Duodenal mucosa (tissue), 2 donors: ENCODE measurements at regions not wholly inside any gene's neighbourhood (a gene's known extent, or its start where the extent isn't known, plus 50 kb on each side); places are given as distances from the start of the nearest gene placed in this dataset.

Experiments used
- H3K27ac ChIP-seq: one replicate; pipeline ENCODE4 v1.7.0; 2013; ENCODE audit warnings: low read depth, low read length
- H3K27me3 ChIP-seq, 2 donors: one replicate each; pipeline ENCODE4 v1.7.0; 2013; ENCODE audit warnings: low read length in 2 of 2, control low read depth in 1 of 2; ENCODE audit not compliant: insufficient read depth in 2 of 2, control insufficient read depth in 1 of 2
- H3K36me3 ChIP-seq, 2 donors: one replicate each; pipeline ENCODE4 v1.7.0; 2013; ENCODE audit warnings: low read length in 2 of 2, control low read depth in 1 of 2; ENCODE audit not compliant: insufficient read depth in 2 of 2, control insufficient read depth in 1 of 2
- H3K4me1 ChIP-seq, 2 donors: one replicate each; pipeline ENCODE4 v1.7.0; 2013; ENCODE audit warnings: low read length in 2 of 2, control low read depth in 1 of 2; ENCODE audit not compliant: insufficient read depth in 2 of 2, control insufficient read depth in 1 of 2
- H3K4me3 ChIP-seq, 2 donors: one replicate each; pipeline ENCODE4 v1.7.0; 2013; ENCODE audit warnings: low read length in 2 of 2, low read depth in 1 of 2
- H3K9ac ChIP-seq, 2 donors: one replicate each; pipeline ENCODE4 v1.7.0; 2013; ENCODE audit warnings: low read length in 2 of 2, low read depth in 1 of 2
- H3K9me3 ChIP-seq, 2 donors: one replicate each; pipeline ENCODE4 v1.7.0; 2013; ENCODE audit warnings: low read length in 2 of 2, control low read depth in 1 of 2; ENCODE audit not compliant: control insufficient read depth in 1 of 2

DNA sequence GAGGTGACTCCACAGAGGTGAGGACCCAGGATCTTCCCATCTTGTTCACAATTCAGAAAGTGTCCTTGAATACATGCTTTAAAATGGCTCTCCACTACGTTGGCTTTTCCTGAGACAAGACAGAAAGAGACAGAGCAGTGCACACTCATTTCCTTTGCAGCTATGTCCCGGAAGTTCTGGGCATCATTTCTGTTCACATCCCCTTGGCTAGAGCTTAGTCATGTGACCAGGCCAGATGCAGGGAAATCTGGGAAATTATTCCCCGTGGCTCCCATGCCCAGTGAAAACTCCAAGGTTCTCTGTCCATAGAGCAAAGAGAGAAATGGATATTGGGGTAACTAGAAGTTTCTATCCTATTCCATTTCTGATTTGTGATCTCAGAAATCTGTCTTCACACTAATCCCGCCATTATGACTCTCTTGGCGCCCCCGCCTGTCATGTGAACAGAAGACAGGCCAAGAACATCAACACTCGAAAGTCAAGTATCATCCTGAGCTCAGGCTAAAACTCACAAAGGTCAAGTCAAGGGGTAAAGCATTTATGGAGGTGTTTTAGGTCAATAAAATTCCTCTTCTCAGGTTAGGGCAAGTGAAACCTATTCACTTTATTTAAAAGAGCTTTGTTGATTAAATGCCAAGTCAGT, 251.4 kb upstream of the HABP2 start:
- Histone ChIP-seq H3K9me3 (no peaks in the 10 kb centered on the region), H3K27me3 (no peaks in the 10 kb centered on the region), H3K4me1 (no peaks in the 10 kb centered on the region), H3K4me3 (no peak overlapping the region), H3K9ac (no peak overlapping the region), H3K27ac (no peak overlapping the region), H3K36me3 (no peaks in the 10 kb centered on the region)

DNA sequence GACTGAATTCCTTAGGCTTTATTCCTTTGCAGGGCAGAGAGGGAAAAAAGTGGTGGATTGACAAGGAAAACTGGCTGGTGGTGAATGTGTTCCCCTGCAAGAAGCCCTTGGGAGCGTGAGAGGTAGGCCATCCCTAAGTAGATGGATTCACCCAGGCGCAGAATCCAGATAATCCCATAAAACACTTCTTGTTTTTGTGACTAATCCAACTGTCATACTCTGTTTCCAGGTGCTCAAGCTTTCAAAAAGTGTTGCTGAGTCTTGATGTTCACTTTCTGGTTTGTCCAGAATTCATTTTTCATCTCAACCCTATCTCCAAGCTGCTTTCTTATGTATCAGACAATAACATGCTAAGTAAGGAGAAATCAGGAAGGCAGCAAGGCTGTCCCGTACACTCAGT, 250.8 kb upstream of the HABP2 start:
- H3K27me3 ChIP-seq: no peaks in the 10 kb centered on the region
- H3K36me3 ChIP-seq: no peaks in the 10 kb centered on the region
- no peaks in the 10 kb centered on the region for H3K4me1 ChIP-seq
- H3K27ac ChIP-seq: no peak overlapping the region
- H3K4me3 ChIP-seq: no peak overlapping the region
- no peak overlapping the region for H3K9ac ChIP-seq
- H3K9me3 ChIP-seq: no peaks in the 10 kb centered on the region

DNA sequence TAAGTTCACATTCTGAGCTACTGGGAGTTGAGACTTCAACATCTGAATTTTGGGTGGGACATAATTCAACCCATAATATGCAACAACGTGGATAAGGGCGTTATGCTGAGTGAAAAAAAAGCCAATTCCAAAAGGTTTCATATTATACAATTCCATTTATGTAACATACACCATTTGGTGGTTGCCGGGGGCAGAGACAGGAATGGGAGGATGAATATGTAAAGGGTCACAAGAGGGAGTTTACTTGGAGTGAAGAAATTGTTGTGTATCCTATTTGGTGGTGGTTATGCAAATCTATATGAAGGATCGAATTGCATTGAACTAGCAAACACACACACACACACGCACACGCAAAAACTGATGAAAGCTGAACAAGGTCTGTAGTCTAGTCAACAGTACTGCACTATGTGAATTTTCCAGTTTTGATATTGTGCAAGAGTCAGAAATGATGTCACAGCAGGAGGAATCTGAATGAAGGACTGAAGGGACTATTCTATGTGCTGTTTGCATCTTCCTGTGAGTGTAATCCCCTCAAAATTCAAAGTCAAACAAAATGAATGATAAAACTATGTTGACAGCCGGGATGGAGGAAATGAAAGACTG, 249.2 kb upstream of the HABP2 start:
- no peaks in the 10 kb centered on the region for H3K27me3 ChIP-seq

DNA sequence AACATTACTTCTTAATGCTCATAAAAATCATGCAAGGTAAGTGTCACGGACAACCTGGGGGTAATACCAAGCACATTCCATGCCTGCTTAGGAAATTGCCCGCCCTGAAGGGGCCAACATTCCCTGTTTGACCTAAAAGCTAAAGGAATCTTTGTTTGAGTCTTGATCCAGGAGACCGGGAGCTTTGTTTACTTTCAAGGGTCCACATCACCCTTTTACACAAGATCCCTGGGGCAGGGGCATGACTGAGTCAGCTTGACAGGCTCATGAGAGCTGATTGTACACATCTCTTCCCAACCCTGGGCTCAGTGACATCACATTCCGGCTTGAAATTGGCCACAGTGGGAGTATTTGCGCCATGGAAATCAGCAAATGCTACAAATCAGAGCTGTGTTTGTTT, 248.1 kb upstream of the HABP2 start:
- H3K4me3 ChIP-seq: no peak overlapping the region
- H3K9me3 ChIP-seq: no peaks in the 10 kb centered on the region
- no peaks in the 10 kb centered on the region for H3K36me3 ChIP-seq
- no peak overlapping the region for H3K9ac ChIP-seq
- H3K27ac ChIP-seq: no peak overlapping the region
- no peaks in the 10 kb centered on the region for H3K4me1 ChIP-seq
- no peaks in the 10 kb centered on the region for H3K27me3 ChIP-seq

More for the DNA sequence above, 249.2 kb upstream of the HABP2 start:
- Histone ChIP-seq H3K4me1 (no peaks in the 10 kb centered on the region), H3K27ac (no peak overlapping the region), H3K9me3 (no peaks in the 10 kb centered on the region), H3K4me3 (no peak overlapping the region), H3K9ac (no peak overlapping the region), H3K36me3 (no peaks in the 10 kb centered on the region)

DNA sequence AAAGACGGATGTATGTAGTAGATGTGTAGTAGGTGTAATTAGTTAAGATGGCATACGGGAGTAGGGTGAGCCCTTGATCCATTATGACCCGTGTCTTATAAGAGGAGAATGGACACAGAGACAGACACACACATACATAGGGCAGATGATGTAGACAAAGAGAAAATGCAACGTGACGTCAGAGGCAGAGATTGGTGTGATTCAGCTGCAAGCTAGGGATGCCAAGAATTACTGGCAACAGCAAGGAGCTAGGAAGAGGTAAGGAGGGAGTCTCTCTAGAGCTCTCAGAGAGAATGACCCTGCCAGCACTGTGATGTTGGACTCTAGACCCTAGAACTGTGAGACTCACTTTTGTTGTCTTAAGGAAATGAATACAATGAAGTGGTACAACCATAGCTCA, 247.0 kb upstream of the HABP2 start:
- Histone ChIP-seq H3K36me3 (no peaks in the 10 kb centered on the region), H3K4me1 (no peaks in the 10 kb centered on the region), H3K27ac (no peak overlapping the region), H3K9me3 (no peaks in the 10 kb centered on the region), H3K27me3 (no peaks in the 10 kb centered on the region), H3K9ac (no peak overlapping the region), H3K4me3 (no peak overlapping the region)

DNA sequence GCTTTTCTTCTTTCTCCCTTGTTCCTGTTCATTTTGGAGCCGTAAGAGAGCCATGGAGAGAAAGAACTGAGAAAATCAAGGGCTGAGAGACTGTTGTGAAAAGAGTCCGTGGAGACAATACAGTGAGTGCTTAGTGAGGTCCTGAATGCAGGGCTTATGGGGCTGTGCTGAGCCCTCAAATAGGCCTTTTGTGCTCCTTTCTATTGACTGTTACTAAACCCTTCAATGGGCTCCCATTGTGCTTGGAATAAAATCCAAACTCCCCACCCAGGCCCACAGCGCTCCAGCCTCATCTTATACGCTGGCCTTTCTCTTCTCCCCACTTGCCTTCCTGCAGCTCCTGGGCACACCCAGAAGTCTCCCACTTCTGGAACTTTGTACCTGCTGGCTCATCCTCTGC, 243.1 kb upstream of the HABP2 start:
- no peaks in the 10 kb centered on the region for H3K27me3 ChIP-seq
- no peaks in the 10 kb centered on the region for H3K9me3 ChIP-seq
- H3K4me3 ChIP-seq: no peak overlapping the region
- no peak overlapping the region for H3K27ac ChIP-seq
- H3K9ac ChIP-seq: no peak overlapping the region
- no peaks in the 10 kb centered on the region for H3K4me1 ChIP-seq
- H3K36me3 ChIP-seq: no peaks in the 10 kb centered on the region

DNA sequence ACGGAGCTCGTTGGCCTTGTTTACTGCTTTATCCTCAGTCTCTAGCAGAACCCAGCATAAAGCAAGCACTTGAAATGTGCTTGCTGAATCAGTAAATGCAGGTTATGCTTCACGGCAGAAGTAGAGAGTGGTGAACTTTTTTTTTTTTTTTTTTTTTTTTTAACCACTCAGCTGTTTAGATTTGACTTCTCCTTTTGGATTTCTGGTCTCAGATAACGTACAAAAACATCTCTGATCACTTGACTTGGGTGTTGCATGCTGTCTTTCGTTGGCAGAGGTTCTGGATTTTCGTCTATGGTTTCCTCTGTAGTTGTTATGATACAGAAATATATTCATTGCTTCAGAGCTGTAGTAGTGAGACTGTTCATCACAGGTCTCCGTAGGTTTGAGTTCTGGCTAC, 242.5 kb upstream of the HABP2 start:
- no peak overlapping the region for H3K9ac ChIP-seq
- no peaks in the 10 kb centered on the region for H3K36me3 ChIP-seq
- H3K27ac ChIP-seq: no peak overlapping the region
- H3K27me3 ChIP-seq: no peaks in the 10 kb centered on the region
- no peak overlapping the region for H3K4me3 ChIP-seq
- H3K9me3 ChIP-seq: no peaks in the 10 kb centered on the region
- no peaks in the 10 kb centered on the region for H3K4me1 ChIP-seq

DNA sequence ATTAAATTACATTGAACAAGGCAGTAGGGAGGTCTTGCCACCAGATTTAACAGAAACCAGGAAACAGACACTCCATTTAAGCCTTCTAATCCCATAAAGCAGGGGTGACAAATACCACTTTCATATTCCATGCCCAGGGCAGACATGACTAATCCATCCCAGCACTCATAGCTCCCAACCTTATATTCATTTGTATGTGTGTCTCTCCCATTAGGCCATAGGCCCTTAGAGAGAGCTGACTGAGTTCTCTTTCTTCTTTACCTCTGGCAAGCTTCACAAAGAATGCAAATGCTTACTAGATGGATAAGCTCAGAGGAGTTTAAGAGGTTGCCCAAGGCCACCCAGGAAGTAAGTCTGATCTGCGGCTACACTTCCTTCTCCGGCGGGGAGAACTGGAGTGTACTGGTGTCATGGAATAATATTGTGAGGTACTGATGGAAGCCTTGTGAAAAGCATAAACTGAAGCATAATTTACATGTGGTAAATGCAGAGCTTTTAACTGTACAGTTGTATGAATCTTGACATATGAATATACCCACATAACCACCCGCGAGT, 239.7 kb upstream of the HABP2 start:
- Histone ChIP-seq H3K4me3 (no peak overlapping the region), H3K36me3 (no peaks in the 10 kb centered on the region), H3K27ac (no peak overlapping the region), H3K4me1 (no peaks in the 10 kb centered on the region), H3K9me3 (no peaks in the 10 kb centered on the region), H3K9ac (no peak overlapping the region), H3K27me3 (no peaks in the 10 kb centered on the region)

DNA sequence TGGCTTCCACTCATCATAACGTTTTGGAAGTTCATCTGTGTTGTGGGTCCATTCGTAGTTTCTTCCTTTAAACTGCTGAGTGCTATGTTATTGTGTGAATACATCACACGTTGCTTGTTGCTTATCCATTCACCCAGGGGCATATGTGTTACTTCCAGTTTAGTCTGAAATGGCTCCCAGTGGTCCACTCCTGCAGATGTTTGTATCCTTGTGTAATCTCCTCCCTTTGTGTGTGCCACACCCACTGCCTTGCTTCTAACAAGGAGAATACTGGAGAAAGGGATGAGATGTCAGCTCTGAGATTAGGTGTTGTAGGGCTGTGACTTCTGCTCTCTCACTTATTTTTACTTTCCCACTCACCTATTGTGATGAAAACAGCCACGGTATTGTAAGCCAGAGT, 239.1 kb upstream of the HABP2 start:
- H3K9me3 ChIP-seq: no peaks in the 10 kb centered on the region
- no peak overlapping the region for H3K27ac ChIP-seq
- H3K4me1 ChIP-seq: no peaks in the 10 kb centered on the region
- H3K9ac ChIP-seq: no peak overlapping the region
- no peak overlapping the region for H3K4me3 ChIP-seq
- H3K36me3 ChIP-seq: no peaks in the 10 kb centered on the region
- no peaks in the 10 kb centered on the region for H3K27me3 ChIP-seq

DNA sequence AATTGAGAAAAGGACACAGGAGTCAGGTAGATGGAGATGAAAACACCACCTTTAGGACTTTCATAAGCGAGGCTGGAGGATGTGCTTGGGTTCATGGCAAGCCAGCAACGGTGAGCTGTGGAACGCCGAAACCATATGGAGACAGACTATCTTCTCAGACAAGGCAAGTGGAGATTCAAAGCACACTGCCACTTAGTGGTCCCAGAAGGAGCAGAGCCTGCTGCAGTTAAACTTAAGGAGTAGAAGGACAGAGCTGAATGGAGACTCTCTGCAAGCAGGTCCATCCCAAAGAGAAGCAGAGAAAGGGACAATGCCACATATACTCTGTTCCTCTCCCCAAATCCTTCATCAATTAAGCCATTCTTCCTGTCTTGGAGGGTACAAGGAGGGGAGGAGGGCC, 236.3 kb upstream of the HABP2 start:
- no peaks in the 10 kb centered on the region for H3K36me3 ChIP-seq
- no peak overlapping the region for H3K4me3 ChIP-seq
- no peaks in the 10 kb centered on the region for H3K4me1 ChIP-seq
- H3K27me3 ChIP-seq: no peaks in the 10 kb centered on the region
- no peak overlapping the region for H3K9ac ChIP-seq
- no peaks in the 10 kb centered on the region for H3K9me3 ChIP-seq
- no peak overlapping the region for H3K27ac ChIP-seq
